ENCODE measurements at regions not wholly inside any gene's neighbourhood (a gene's known extent, or its start where the extent isn't known, plus 50 kb on each side); places are given as distances from the start of the nearest gene placed in this dataset.

DNA sequence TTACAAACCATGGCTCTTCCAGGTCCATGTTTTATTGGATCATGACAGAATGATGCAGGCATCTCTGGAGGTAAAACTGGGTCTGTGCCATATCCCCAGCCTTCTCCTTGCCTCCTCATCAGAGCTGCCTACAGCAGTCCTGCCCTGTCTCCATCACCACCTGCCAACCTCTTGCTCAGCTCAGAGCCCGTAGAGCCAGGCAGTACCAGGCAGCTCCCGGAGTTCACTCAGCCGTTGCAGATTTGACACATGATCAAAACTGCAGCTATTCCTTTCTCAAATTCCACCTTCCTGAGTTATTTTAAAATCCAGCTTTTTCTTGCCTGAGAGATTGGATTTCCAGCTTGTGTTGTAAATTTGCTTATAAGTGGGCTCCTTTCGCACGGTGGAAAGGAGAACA is 218.2 kb upstream of the CELF4 start:
- intact Hi-C loops (cut with DNase I) = no loop called here
- Histone ChIP-seq H3K27me3 (no peaks in the 10 kb centered on the region), H3K27ac (no peak overlapping the region), H3K36me3 (no peaks in the 10 kb centered on the region), H3K9me3 (peaks cover 0 to 10% (median 0%) of the 10 kb centered on the region in 12 donors), H3K4me3 (no peak overlapping the region), H3K4me1 (no peaks in the 10 kb centered on the region)
- DNase-seq (no peak), ATAC-seq (peak in 1 of 4 donors; percentile 24)
- no peak for TF ChIP-seq POLR2A (IDR thresholded peaks at IDR 0.05)
- TF ChIP-seq, protein P1, sequence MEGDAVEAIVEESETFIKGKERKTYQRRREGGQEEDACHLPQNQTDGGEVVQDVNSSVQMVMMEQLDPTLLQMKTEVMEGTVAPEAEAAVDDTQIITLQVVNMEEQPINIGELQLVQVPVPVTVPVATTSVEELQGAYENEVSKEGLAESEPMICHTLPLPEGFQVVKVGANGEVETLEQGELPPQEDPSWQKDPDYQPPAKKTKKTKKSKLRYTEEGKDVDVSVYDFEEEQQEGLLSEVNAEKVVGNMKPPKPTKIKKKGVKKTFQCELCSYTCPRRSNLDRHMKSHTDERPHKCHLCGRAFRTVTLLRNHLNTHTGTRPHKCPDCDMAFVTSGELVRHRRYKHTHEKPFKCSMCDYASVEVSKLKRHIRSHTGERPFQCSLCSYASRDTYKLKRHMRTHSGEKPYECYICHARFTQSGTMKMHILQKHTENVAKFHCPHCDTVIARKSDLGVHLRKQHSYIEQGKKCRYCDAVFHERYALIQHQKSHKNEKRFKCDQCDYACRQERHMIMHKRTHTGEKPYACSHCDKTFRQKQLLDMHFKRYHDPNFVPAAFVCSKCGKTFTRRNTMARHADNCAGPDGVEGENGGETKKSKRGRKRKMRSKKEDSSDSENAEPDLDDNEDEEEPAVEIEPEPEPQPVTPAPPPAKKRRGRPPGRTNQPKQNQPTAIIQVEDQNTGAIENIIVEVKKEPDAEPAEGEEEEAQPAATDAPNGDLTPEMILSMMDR (IDR thresholded peaks at IDR 0.05) = no peak
- whole genome bisulfite sequencing, 4 donors = 56 to 57% (median 57%) methylated on average over 5 of the region's 5 CpGs

DNA sequence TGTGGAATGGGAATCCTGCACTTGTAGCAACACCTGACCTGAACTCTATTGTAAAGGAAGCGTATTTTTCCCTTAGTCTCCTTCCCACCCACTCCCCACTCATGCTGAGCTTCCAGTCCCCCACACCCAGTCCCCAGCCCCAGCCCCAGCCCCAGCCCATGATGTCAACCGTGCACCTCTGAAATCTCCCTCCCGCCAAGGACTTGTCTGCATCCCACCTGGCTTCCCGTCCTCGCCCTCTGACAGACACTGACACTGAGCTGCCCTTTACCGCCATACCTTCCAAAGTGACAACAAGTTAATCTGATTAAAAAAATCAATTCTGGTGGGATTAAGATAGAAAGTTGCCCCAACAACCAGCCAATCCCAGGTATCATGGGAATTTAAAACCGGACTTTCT is 213.6 kb upstream of the CELF4 start:
- DNase-seq = no peak
- 67 to 78% (median 75%) methylated on average over 7 of the region's 7 CpGs for WGBS, 4 donors
- no peak overlapping the region for H3K4me3 ChIP-seq
- H3K4me1 ChIP-seq = no peaks in the 10 kb centered on the region
- H3K9me3 ChIP-seq = no peaks in the 10 kb centered on the region
- TF ChIP-seq, protein P1 (IDR thresholded peaks at IDR 0.05) = no peak
- no peak for TF ChIP-seq POLR2A (IDR thresholded peaks at IDR 0.05)
- no peak overlapping the region for H3K27ac ChIP-seq
- no peaks in the 10 kb centered on the region for H3K36me3 ChIP-seq
- ATAC-seq = no peak
- H3K27me3 ChIP-seq = no peaks in the 10 kb centered on the region
- intact Hi-C loops (cut with DNase I) = loop anchor here in 1 of 10 donors (10.0 kb wide), 2 partner anchors 224 to 1796 kb away; no protein-coding TSS in a partner anchor

DNA sequence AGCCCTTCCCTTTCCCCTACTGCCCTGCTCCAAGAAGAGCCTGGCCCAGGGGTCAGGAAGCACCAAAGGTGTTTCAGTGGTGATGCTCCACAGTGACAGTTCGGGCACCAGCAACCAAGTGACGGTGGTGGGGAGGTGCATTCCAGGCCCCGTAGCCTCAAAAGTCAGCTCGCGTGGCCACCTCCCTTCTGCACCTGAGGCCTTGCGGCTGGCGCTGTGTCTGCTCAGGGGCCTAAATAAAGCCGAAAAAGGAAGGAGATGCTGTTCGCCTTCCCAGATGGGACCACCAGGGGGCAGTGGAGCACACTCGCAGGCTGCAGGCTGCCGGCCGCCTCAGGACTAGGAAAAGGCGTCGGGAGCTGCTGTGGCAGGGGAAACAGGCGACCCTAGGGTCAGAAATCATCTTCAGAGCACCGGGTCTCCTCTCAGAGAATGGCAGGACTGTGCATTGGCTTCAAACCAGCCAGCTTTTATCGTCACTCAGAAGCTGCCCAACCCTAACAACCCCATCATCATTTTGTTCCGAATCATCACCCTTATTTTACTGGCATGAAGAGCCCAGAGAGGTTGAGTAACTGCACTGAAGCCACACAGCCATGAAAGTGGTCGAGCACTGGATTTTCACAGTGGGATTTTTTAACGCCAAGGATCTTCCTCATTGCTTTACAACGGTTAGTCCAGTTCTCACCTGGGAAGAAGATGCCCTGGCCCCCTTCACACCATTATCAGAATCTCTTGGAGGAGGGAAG is 213.0 kb upstream of the CELF4 start:
- peak; percentile 34 to 73 (median 53) for DNase-seq
- intact Hi-C loops (cut with DNase I) = loop anchor here in 1 of 10 donors (10.0 kb wide), 2 partner anchors 224 to 1796 kb away; no protein-coding TSS in a partner anchor
- ATAC-seq = peak in 3 of 4 donors; percentile 52 to 63 (median 56)
- H3K27ac ChIP-seq = no peak overlapping the region
- H3K4me1 ChIP-seq = no peaks in the 10 kb centered on the region
- H3K4me3 ChIP-seq = no peak overlapping the region
- no peaks in the 10 kb centered on the region for H3K9me3 ChIP-seq
- 20 to 50% (median 23%) methylated on average over 10 to 21 of the region's 21 CpGs for WGBS, 4 donors
- no peaks in the 10 kb centered on the region for H3K36me3 ChIP-seq
- H3K27me3 ChIP-seq = no peaks in the 10 kb centered on the region
- TF ChIP-seq POLR2A (IDR thresholded peaks at IDR 0.05) = no peak
- TF ChIP-seq, protein P1 (IDR thresholded peaks at IDR 0.05) = peak; percentile 56 to 76 (median 66)

DNA sequence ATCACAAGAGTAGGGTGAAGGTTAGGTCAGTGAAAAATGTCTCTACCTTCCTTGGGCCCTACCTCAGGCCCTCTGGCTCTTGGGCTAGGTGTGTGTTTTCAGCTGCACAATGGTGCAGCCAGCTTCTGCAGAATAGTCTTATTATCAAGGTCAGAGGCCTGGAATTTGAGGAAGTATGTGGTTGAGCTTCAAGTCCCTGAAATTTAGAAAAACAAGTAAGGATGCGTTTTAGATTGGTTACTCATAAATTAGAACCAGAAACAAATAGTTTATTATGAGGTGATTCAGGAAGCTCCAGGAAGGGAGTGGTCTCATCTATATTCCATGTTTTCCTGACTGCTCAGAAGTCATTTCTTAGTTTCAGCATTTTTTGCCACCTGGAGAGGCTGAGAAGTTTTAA is 204.2 kb upstream of the CELF4 start:
- H3K36me3 ChIP-seq = no peaks in the 10 kb centered on the region
- TF ChIP-seq POLR2A (IDR thresholded peaks at IDR 0.05) = no peak
- TF ChIP-seq, protein P1 (IDR thresholded peaks at IDR 0.05) = no peak
- intact Hi-C loops (cut with DNase I) = loop anchor here in 1 of 10 donors (10.0 kb wide), 3 partner anchors 65 to 1805 kb away; no protein-coding TSS in a partner anchor

More for the DNA sequence above, 204.2 kb upstream of the CELF4 start:
- 38 to 68% (median 52%) methylated on average over 1 of the region's 1 CpG for WGBS, 4 donors
- Histone ChIP-seq H3K4me1 (no peaks in the 10 kb centered on the region), H3K27ac (no peak overlapping the region), H3K4me3 (no peak overlapping the region), H3K27me3 (no peaks in the 10 kb centered on the region), H3K9me3 (no peaks in the 10 kb centered on the region)
- DNase-seq (no peak), ATAC-seq (no peak)
